ENCODE measurements at regions not wholly inside any gene's neighbourhood (a gene's known extent, or its start where the extent isn't known, plus 50 kb on each side); places are given as distances from the start of the nearest gene placed in this dataset.

DNA sequence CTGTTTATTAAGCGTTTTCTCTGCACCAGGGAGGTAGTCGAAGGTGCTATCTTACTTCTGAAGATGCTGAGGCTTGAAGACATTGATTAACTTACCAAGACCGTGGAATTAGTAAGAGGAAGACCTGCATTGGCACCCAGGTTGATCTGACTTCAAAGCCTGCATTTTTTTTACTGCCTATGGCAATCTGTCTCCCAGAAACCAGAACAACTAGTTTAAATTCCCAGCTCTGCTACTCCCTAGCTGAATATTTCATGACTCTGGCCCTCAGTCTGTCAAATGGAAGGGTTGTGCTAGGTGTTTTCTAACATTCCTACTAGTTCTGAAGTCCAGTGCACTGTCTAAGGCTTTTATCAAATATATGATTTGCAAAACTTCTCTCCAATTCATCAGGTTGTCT, 52.0 kb upstream of the GRAMD1B start:
- Mint-ChIP-seq H3K9me3 (ENCODE audit: low read depth) (no peaks in the 10 kb centered on the region), H3K27me3 (peaks cover 30% of the 10 kb centered on the region), H3K27ac (no peak overlapping the region), H3K4me3 (ENCODE audit: low read depth) (no peak overlapping the region), H3K4me1 (ENCODE audit: low read depth) (no peaks in the 10 kb centered on the region), H3K36me3 (ENCODE audit: insufficient read depth) (no peaks in the 10 kb centered on the region)
- DNase-seq (ENCODE audit: low spot score, unreplicated experiment) = no peak
- TF ChIP-seq, protein P1, sequence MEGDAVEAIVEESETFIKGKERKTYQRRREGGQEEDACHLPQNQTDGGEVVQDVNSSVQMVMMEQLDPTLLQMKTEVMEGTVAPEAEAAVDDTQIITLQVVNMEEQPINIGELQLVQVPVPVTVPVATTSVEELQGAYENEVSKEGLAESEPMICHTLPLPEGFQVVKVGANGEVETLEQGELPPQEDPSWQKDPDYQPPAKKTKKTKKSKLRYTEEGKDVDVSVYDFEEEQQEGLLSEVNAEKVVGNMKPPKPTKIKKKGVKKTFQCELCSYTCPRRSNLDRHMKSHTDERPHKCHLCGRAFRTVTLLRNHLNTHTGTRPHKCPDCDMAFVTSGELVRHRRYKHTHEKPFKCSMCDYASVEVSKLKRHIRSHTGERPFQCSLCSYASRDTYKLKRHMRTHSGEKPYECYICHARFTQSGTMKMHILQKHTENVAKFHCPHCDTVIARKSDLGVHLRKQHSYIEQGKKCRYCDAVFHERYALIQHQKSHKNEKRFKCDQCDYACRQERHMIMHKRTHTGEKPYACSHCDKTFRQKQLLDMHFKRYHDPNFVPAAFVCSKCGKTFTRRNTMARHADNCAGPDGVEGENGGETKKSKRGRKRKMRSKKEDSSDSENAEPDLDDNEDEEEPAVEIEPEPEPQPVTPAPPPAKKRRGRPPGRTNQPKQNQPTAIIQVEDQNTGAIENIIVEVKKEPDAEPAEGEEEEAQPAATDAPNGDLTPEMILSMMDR (IDR thresholded peaks at IDR 0.05; ENCODE audit: unreplicated experiment) = no peak

DNA sequence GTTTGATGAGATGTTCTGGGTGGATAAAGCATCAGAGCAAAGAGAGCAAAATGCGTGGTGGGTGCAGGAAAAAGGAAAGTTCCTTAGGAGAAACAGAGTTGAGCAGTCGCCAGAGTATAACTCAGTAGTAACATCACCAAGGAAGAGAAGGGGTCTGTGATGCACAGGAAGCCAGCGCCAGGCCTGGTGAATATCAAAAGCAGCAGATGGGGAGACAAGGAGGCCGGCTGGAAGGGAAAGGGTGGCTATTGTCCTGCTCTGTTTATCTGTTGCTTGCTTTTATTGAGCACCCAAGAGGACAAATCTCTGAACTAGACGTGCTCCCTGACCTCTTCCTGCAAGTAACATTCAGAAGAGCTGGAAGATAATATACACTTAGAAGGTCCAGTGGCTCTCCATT, 52.7 kb upstream of the GRAMD1B start:
- Mint-ChIP-seq H3K4me3 (ENCODE audit: low read depth) (no peak overlapping the region), H3K4me1 (ENCODE audit: low read depth) (no peaks in the 10 kb centered on the region), H3K27me3 (peaks cover 27% of the 10 kb centered on the region), H3K36me3 (ENCODE audit: insufficient read depth) (no peaks in the 10 kb centered on the region), H3K9me3 (ENCODE audit: low read depth) (no peaks in the 10 kb centered on the region), H3K27ac (no peak overlapping the region)
- TF ChIP-seq, protein P1 (IDR thresholded peaks at IDR 0.05; ENCODE audit: unreplicated experiment) = no peak
- DNase-seq (ENCODE audit: low spot score, unreplicated experiment) = no peak

GRCh38 chr11:123375832-123376231, 54.2 kb upstream of the GRAMD1B start:
- H3K27ac Mint-ChIP-seq = no peak overlapping the region
- H3K27me3 Mint-ChIP-seq = peaks cover 31% of the 10 kb centered on the region
- no peak for DNase-seq (ENCODE audit: low spot score, unreplicated experiment)
- H3K36me3 Mint-ChIP-seq (ENCODE audit: insufficient read depth) = no peaks in the 10 kb centered on the region
- no peaks in the 10 kb centered on the region for H3K4me1 Mint-ChIP-seq (ENCODE audit: low read depth)
- H3K4me3 Mint-ChIP-seq (ENCODE audit: low read depth) = no peak overlapping the region
- TF ChIP-seq, protein P1 (IDR thresholded peaks at IDR 0.05; ENCODE audit: unreplicated experiment) = no peak
- H3K9me3 Mint-ChIP-seq (ENCODE audit: low read depth) = no peaks in the 10 kb centered on the region

DNA sequence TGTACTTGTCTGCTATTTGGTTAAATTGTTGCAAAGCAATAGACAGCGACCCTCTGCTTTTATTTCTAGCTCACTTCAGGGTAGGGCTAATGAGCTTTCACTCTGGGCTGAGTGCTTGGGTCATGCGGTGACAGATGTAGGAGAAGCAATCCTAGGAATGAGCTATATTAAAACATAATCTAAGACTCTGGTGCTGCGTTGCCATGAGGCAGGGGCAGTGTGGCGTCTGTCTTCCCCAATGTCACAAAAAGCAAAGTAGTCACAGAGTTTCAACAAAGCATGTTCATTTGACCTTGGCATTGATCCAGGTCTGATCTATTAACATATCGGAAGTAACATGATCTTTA, 55.5 kb upstream of the GRAMD1B start:
- H3K9me3 Mint-ChIP-seq (ENCODE audit: low read depth) = no peaks in the 10 kb centered on the region
- H3K4me1 Mint-ChIP-seq (ENCODE audit: low read depth) = no peaks in the 10 kb centered on the region
- H3K27me3 Mint-ChIP-seq = peaks cover 31% of the 10 kb centered on the region
- TF ChIP-seq, protein P1 (IDR thresholded peaks at IDR 0.05; ENCODE audit: unreplicated experiment) = no peak
- no peak for DNase-seq (ENCODE audit: low spot score, unreplicated experiment)
- H3K36me3 Mint-ChIP-seq (ENCODE audit: insufficient read depth) = no peaks in the 10 kb centered on the region
- H3K4me3 Mint-ChIP-seq (ENCODE audit: low read depth) = no peak overlapping the region
- no peak overlapping the region for H3K27ac Mint-ChIP-seq

DNA sequence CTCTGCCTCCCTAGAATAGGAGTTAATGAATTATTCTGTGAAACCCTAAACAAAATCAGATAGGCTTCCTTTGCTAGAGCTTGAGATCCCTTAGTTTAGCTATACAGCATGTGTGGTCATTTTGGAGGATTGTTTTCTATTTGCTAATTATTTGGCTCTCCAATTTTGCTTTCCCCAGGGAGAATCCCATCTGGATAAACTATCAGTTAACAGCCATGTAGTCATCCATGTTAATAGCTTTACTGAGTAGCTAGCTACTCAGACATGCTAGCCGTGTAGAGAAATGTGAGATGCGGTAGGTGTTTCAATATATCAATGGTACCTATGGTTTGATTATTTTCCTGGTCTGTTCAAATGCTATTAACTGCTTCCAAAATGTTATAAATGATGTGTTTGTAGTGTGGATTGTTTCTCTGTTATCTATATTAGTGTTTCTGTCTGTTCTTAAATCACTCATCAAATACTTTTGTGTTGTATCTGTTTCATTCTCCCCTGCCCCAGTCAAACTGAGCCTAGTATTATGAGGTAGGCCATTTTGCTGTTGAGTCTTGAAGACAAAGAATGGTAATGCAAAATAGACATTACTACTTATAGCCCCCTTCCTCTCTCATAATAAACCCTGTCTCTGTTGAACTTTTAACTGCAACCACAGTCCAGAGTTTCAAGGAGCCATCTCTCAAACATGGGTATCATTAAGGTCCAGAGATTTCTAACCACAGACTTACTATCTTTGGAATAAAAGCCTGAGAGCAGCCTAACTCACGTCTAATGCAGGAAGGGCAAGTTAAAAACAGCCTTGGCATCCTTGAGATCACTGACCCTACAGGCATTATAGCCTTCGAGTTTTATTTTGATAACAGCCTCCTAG, 56.1 kb upstream of the GRAMD1B start:
- Mint-ChIP-seq H3K27ac (no peak overlapping the region), H3K36me3 (ENCODE audit: insufficient read depth) (no peaks in the 10 kb centered on the region), H3K9me3 (ENCODE audit: low read depth) (no peaks in the 10 kb centered on the region), H3K4me1 (ENCODE audit: low read depth) (no peaks in the 10 kb centered on the region), H3K27me3 (peaks cover 35% of the 10 kb centered on the region), H3K4me3 (ENCODE audit: low read depth) (no peak overlapping the region)
- no peak for DNase-seq (ENCODE audit: low spot score, unreplicated experiment)
- TF ChIP-seq, protein P1 (IDR thresholded peaks at IDR 0.05; ENCODE audit: unreplicated experiment) = no peak
